ENCODE measurements at regions not wholly inside any gene's neighbourhood (a gene's known extent, or its start where the extent isn't known, plus 50 kb on each side); places are given as distances from the start of the nearest gene placed in this dataset.
"Not testable (repeated sequence)": the region's sequence is repeated elsewhere in the genome, so short reads cannot be mapped to it uniquely, and the experiment has no call there.

GRCh38 chr11:134657631-134658030, 245.6 kb upstream of the B3GAT1 start:
- no peak overlapping the region for H3K4me3 ChIP-seq (ENCODE audit: low read length)
- TF ChIP-seq CTCF (conservative IDR thresholded peaks at IDR 0.05; ENCODE audit: low read depth, low read length) = no peak
- no peak for DNase-seq (ENCODE audit: low read depth)

GRCh38 chr11:134656861-134657540, 245.0 kb upstream of the B3GAT1 start:
- no peak overlapping the region for H3K4me3 ChIP-seq (ENCODE audit: low read length)
- DNase-seq (ENCODE audit: low read depth) = no peak
- no peak for TF ChIP-seq CTCF (conservative IDR thresholded peaks at IDR 0.05; ENCODE audit: low read depth, low read length)

- DNase-seq (ENCODE audit: low read depth) = not testable (repeated sequence)
Measured at GRCh38 chr11:134656086-134656840, 244.2 kb upstream of the B3GAT1 start.

GRCh38 chr11:134655189-134655989, 243.3 kb upstream of the B3GAT1 start:
- TF ChIP-seq CTCF (conservative IDR thresholded peaks at IDR 0.05; ENCODE audit: low read depth, low read length) = no peak
- no peak overlapping the region for H3K4me3 ChIP-seq (ENCODE audit: low read length)
- no peak for DNase-seq (ENCODE audit: low read depth)

More at GRCh38 chr11:134656086-134656840, 244.2 kb upstream of the B3GAT1 start:
- not testable (repeated sequence) for H3K4me3 ChIP-seq (ENCODE audit: low read length)

GRCh38 chr11:134654161-134654915, 242.3 kb upstream of the B3GAT1 start:
- no peak for DNase-seq (ENCODE audit: low read depth)
- H3K4me3 ChIP-seq (ENCODE audit: low read length) = no peak overlapping the region
- no peak for TF ChIP-seq CTCF (conservative IDR thresholded peaks at IDR 0.05; ENCODE audit: low read depth, low read length)

- no peak for TF ChIP-seq CTCF (conservative IDR thresholded peaks at IDR 0.05; ENCODE audit: low read depth, low read length)
- DNase-seq (ENCODE audit: low read depth) = no peak
- H3K4me3 ChIP-seq (ENCODE audit: low read length) = no peak overlapping the region
Measured at GRCh38 chr11:134652586-134653255, 240.7 kb upstream of the B3GAT1 start.
